ENCODE measurements at regions not wholly inside any gene's neighbourhood (a gene's known extent, or its start where the extent isn't known, plus 50 kb on each side); places are given as distances from the start of the nearest gene placed in this dataset.

- DNase-seq (ENCODE audit: low spot score): no peak
- TF ChIP-seq CTCF (IDR thresholded peaks at IDR 0.05; ENCODE audit: extremely low read depth, missing control alignments): no peak
Measured at GRCh38 chr9:129341987-129342348, 163.9 kb upstream of the IER5L start.

- DNase-seq (ENCODE audit: low spot score): no peak
- TF ChIP-seq CTCF (IDR thresholded peaks at IDR 0.05; ENCODE audit: extremely low read depth, missing control alignments): no peak
Measured at GRCh38 chr9:129341171-129341986, 163.3 kb upstream of the IER5L start.

- DNase-seq (ENCODE audit: low spot score): no peak
- TF ChIP-seq CTCF (IDR thresholded peaks at IDR 0.05; ENCODE audit: extremely low read depth, missing control alignments): no peak
Measured at GRCh38 chr9:129340427-129341170, 162.5 kb upstream of the IER5L start.

- DNase-seq (ENCODE audit: low spot score): no peak
- TF ChIP-seq CTCF (IDR thresholded peaks at IDR 0.05; ENCODE audit: extremely low read depth, missing control alignments): no peak
Measured at GRCh38 chr9:129339539-129340157, 161.6 kb upstream of the IER5L start.

- no peak for TF ChIP-seq CTCF (IDR thresholded peaks at IDR 0.05; ENCODE audit: extremely low read depth, missing control alignments)
- no peak for DNase-seq (ENCODE audit: low spot score)
Measured at GRCh38 chr9:129338724-129339430, 160.8 kb upstream of the IER5L start.

GRCh38 chr9:129337336-129338140 is 159.5 kb upstream of the IER5L start:
- no peak for DNase-seq (ENCODE audit: low spot score)
- no peak for TF ChIP-seq CTCF (IDR thresholded peaks at IDR 0.05; ENCODE audit: extremely low read depth, missing control alignments)

All from GM20000 (cell line).